Activated CD4-positive, alpha-beta T cell treated with anti-CD3 and anti-CD28 coated beads, Interleukin-2, amount 10 ng/mL, durations not matched to agents 24 days and 14 days (primary cell): ENCODE measurements at regions not wholly inside any gene's neighbourhood (a gene's known extent, or its start where the extent isn't known, plus 50 kb on each side); places are given as distances from the start of the nearest gene placed in this dataset.

Experiments used
- DNase-seq: peaks from one replicate; pipeline ENCODE4 v3.0.0; 2022
- H3K27ac Mint-ChIP-seq: one replicate; pipeline ENCODE4 v1.8.0; 2022; ENCODE audit warnings: mild to moderate bottlenecking, mixed read lengths
- H3K27me3 Mint-ChIP-seq: one replicate; pipeline ENCODE4 v1.8.0; 2022; ENCODE audit warnings: mixed read lengths
- H3K36me3 Mint-ChIP-seq: one replicate; pipeline ENCODE4 v1.8.0; 2022; ENCODE audit warnings: low read depth, mild to moderate bottlenecking, mixed read lengths
- H3K4me1 Mint-ChIP-seq: one replicate; pipeline ENCODE4 v1.8.0; 2021; ENCODE audit warnings: mixed read lengths
- H3K4me3 Mint-ChIP-seq: one replicate; pipeline ENCODE4 v1.8.0; 2022; ENCODE audit warnings: mild to moderate bottlenecking, moderate library complexity, mixed read lengths
- H3K9me3 Mint-ChIP-seq: one replicate; pipeline ENCODE4 v1.8.0; 2021; ENCODE audit warnings: mixed read lengths
- intact Hi-C: fragments of 100-400 bp; cut with micrococcal nuclease; formaldehyde crosslinking; loops from one replicate; pipeline ENCODE4 v1.15.1; 2023

- H3K36me3 Mint-ChIP-seq, result no peaks in the 10 kb centered on the region
- no peak for DNase-seq
- no peaks in the 10 kb centered on the region for H3K4me1 Mint-ChIP-seq
- no peaks in the 10 kb centered on the region for H3K27me3 Mint-ChIP-seq
- no peaks in the 10 kb centered on the region for H3K9me3 Mint-ChIP-seq
- no peak overlapping the region for H3K4me3 Mint-ChIP-seq
- intact Hi-C loops, result no loop called here
- no peak overlapping the region for H3K27ac Mint-ChIP-seq
Observed at GRCh38 chr4:107153228-107153627, 117.1 kb upstream of the DKK2 start.

- no peak for DNase-seq
- intact Hi-C loops, result no loop called here
- no peak overlapping the region for H3K4me3 Mint-ChIP-seq
- no peaks in the 10 kb centered on the region for H3K27me3 Mint-ChIP-seq
- no peaks in the 10 kb centered on the region for H3K4me1 Mint-ChIP-seq
- no peaks in the 10 kb centered on the region for H3K36me3 Mint-ChIP-seq
- no peak overlapping the region for H3K27ac Mint-ChIP-seq
- no peaks in the 10 kb centered on the region for H3K9me3 Mint-ChIP-seq
Observed at GRCh38 chr4:107151173-107151572, 115.1 kb upstream of the DKK2 start.

GRCh38 chr4:107148904-107149303 is 112.8 kb upstream of the DKK2 start:
- Mint-ChIP-seq H3K4me3 (no peak overlapping the region), H3K4me1 (no peaks in the 10 kb centered on the region), H3K9me3 (no peaks in the 10 kb centered on the region), H3K27me3 (no peaks in the 10 kb centered on the region), H3K36me3 (no peaks in the 10 kb centered on the region), H3K27ac (no peak overlapping the region)
- no peak for DNase-seq
- intact Hi-C loops, result no loop called here

- no peak overlapping the region for H3K4me3 Mint-ChIP-seq
- no peak overlapping the region for H3K27ac Mint-ChIP-seq
- H3K36me3 Mint-ChIP-seq, result no peaks in the 10 kb centered on the region
Observed at GRCh38 chr4:107147873-107148272, 111.8 kb upstream of the DKK2 start.

DNA sequence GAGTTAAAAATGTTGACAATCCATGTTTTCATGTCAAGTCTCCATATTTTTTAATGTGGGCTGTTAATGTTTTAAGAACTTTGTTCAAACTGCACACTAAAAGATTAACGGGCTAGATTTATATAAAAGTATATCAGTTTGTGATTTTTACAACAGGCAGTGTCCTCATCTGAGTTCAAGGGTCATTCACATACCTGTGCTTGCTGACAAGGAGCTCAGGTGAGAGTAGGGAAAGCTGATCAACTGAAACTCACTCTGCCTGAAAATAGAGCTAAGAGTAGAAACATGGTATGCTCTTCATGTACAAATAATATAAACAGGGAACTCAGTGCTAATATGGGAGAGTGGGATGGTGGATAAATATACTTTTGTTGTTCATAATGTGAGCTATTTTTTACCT is 102.3 kb upstream of the DKK2 start:
- DNase-seq, result no peak
- Mint-ChIP-seq H3K36me3 (no peaks in the 10 kb centered on the region), H3K4me3 (no peak overlapping the region), H3K9me3 (no peaks in the 10 kb centered on the region), H3K4me1 (no peaks in the 10 kb centered on the region), H3K27me3 (no peaks in the 10 kb centered on the region), H3K27ac (no peak overlapping the region)
- intact Hi-C loops, result no loop called here

More at GRCh38 chr4:107147873-107148272, 111.8 kb upstream of the DKK2 start:
- no peaks in the 10 kb centered on the region for H3K9me3 Mint-ChIP-seq
- H3K27me3 Mint-ChIP-seq, result no peaks in the 10 kb centered on the region
- H3K4me1 Mint-ChIP-seq, result no peaks in the 10 kb centered on the region
- intact Hi-C loops, result no loop called here
- DNase-seq, result no peak

DNA sequence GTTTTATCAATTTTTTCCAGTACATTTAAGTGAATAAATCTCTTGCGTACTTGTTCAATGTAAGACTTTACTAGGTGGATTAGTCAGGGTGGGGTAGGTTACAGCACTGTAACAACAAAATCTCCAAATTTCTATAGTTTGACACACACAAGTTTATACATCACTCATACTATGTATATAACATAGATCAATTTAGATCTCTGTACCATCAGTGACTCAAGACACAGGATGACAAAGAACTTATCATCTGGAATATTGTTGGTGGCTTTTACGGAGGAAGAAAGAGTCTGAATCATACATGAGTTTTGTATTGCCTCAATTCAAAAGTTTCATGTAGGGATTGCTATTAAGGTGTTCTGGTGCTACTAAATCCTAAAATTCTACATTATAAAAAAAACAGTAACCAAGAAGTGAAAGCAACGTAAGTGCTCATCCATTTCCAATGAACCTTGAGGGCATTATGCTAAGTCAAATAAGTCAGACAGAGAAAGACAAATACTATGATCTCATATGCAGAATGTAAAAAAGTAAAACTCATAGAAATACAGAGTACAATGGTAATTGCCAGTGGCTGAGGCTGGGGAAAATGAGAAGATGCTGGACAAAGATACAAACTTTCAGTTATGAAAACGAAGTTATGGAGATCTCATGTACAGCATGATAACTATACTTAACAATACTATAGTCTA is 98.0 kb upstream of the DKK2 start:
- no peak for DNase-seq
- H3K4me3 Mint-ChIP-seq, result no peak overlapping the region
- H3K4me1 Mint-ChIP-seq, result no peaks in the 10 kb centered on the region
- H3K27me3 Mint-ChIP-seq, result no peaks in the 10 kb centered on the region
- H3K36me3 Mint-ChIP-seq, result no peaks in the 10 kb centered on the region
- H3K9me3 Mint-ChIP-seq, result no peaks in the 10 kb centered on the region
- intact Hi-C loops, result no loop called here
- no peak overlapping the region for H3K27ac Mint-ChIP-seq

DNA sequence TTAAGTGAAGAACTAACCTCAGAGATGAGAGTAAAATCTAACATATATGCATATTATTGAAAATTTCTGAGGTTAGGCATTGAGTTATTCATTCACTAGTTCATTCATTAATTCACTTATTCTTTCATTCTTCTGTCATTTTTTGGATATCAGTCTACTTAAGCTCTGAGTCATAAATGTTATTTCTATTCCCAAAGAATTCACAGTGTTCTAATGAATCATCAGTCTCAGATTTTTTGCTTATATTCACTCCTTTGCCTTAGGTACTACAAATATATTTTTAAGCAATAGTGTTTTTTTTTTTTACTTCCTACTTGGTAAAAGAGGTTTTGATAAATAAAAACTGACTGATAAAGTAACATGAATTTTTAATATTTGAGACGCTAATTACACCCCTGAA is 95.2 kb upstream of the DKK2 start:
- H3K36me3 Mint-ChIP-seq, result no peaks in the 10 kb centered on the region
- H3K9me3 Mint-ChIP-seq, result no peaks in the 10 kb centered on the region
- no peaks in the 10 kb centered on the region for H3K27me3 Mint-ChIP-seq
- no peak for DNase-seq
- no peaks in the 10 kb centered on the region for H3K4me1 Mint-ChIP-seq
- intact Hi-C loops, result no loop called here
- H3K27ac Mint-ChIP-seq, result no peak overlapping the region
- H3K4me3 Mint-ChIP-seq, result no peak overlapping the region

DNA sequence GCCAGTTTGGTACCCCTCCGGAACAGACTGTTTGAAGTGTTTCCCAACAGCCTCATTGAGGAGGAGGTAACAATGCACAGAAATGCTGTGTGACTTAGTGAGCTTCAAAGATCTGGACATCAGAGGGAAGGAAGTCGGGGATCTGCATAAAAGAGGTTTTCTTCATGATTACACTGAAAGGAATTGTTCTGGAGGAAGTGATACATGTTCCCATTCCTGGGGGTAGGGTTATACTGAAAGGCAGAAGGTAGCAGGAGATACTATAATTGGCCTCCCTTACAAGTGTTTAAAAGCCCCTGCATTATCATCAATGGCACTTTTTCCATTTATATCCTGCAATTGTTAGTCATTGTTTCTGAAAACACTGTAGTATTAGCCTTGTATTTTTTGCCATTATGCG is 94.0 kb upstream of the DKK2 start:
- intact Hi-C loops, result no loop called here
- Mint-ChIP-seq H3K36me3 (no peaks in the 10 kb centered on the region), H3K4me1 (no peaks in the 10 kb centered on the region), H3K9me3 (no peaks in the 10 kb centered on the region), H3K4me3 (no peak overlapping the region), H3K27ac (no peak overlapping the region), H3K27me3 (no peaks in the 10 kb centered on the region)
- no peak for DNase-seq

- H3K36me3 Mint-ChIP-seq, result no peaks in the 10 kb centered on the region
- H3K27me3 Mint-ChIP-seq, result no peaks in the 10 kb centered on the region
- H3K27ac Mint-ChIP-seq, result no peak overlapping the region
- no peak for DNase-seq
- no peak overlapping the region for H3K4me3 Mint-ChIP-seq
- H3K4me1 Mint-ChIP-seq, result no peaks in the 10 kb centered on the region
- intact Hi-C loops, result no loop called here
- H3K9me3 Mint-ChIP-seq, result no peaks in the 10 kb centered on the region
Observed at GRCh38 chr4:107129611-107130010, 93.5 kb upstream of the DKK2 start.

DNA sequence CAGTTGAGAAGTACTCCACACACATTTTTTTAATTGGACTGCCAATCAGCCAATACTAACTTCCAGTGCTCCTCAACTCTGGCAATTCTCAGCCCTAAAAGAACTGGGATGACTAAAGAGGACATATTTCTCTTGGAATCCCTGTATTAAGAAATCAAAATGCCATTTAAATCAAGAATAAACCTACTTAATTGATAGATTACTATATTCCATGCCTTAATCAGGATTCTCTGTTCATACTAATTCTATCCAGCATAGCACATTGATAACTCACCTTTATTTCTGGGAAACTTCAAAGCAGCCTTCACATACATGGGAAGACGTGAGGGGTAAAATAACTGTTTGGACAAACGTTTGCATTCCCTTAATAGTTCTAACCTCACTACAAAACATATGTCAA is 93.0 kb upstream of the DKK2 start:
- no peak for DNase-seq
- no peak overlapping the region for H3K27ac Mint-ChIP-seq
- intact Hi-C loops, result no loop called here
- H3K9me3 Mint-ChIP-seq, result no peaks in the 10 kb centered on the region
- H3K4me1 Mint-ChIP-seq, result no peaks in the 10 kb centered on the region
- no peak overlapping the region for H3K4me3 Mint-ChIP-seq
- no peaks in the 10 kb centered on the region for H3K36me3 Mint-ChIP-seq
- no peaks in the 10 kb centered on the region for H3K27me3 Mint-ChIP-seq

DNA sequence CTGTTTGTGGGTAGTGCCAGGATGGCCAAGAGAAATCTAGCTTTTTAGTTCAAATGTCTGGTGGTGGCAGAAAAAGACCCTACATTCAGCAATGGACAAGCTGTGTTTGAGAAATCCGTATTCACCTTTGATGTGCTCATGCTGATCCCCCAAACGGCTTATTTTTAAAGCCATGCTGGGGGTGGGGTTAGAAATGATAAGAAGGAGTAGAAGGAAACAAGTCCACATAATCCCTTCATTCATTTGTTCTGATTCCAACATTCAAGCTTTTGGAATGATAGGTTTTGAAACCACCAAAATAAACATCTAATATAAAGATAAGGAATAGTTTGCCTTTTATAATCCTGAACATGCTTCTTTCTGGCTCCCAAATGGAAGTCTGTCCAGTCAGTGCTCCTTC is 92.0 kb upstream of the DKK2 start:
- no peak overlapping the region for H3K27ac Mint-ChIP-seq
- intact Hi-C loops, result no loop called here
- no peaks in the 10 kb centered on the region for H3K4me1 Mint-ChIP-seq
- no peaks in the 10 kb centered on the region for H3K27me3 Mint-ChIP-seq
- H3K36me3 Mint-ChIP-seq, result no peaks in the 10 kb centered on the region
- no peak overlapping the region for H3K4me3 Mint-ChIP-seq
- no peak for DNase-seq
- H3K9me3 Mint-ChIP-seq, result no peaks in the 10 kb centered on the region

GRCh38 chr4:107125496-107125895 is 89.4 kb upstream of the DKK2 start:
- intact Hi-C loops, result no loop called here
- no peaks in the 10 kb centered on the region for H3K4me1 Mint-ChIP-seq
- no peaks in the 10 kb centered on the region for H3K9me3 Mint-ChIP-seq

DNA sequence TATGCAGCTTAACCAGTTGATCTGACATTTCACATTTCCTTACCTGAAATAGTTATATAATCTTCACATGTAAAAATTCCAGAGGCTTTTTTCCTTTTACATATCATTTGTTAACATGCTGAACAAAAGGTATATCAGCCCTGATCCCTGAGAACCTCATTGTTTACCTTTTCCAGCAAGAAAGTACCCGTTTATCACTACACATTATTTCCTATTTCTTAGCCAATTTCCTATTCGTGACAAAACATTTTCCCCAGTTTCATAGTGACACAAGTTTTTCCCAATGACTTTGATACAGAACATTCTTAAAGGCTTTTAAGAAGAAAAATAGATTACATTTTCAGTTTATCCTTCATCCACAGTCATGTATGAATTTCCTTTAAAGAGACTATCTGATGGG is 86.6 kb upstream of the DKK2 start:
- H3K27me3 Mint-ChIP-seq, result no peaks in the 10 kb centered on the region
- no peaks in the 10 kb centered on the region for H3K4me1 Mint-ChIP-seq
- intact Hi-C loops, result no loop called here
- DNase-seq, result no peak
- H3K4me3 Mint-ChIP-seq, result no peak overlapping the region
- H3K9me3 Mint-ChIP-seq, result no peaks in the 10 kb centered on the region
- no peaks in the 10 kb centered on the region for H3K36me3 Mint-ChIP-seq
- H3K27ac Mint-ChIP-seq, result no peak overlapping the region

More at GRCh38 chr4:107125496-107125895, 89.4 kb upstream of the DKK2 start:
- Mint-ChIP-seq H3K36me3 (no peaks in the 10 kb centered on the region), H3K27ac (no peak overlapping the region), H3K4me3 (no peak overlapping the region), H3K27me3 (no peaks in the 10 kb centered on the region)
- no peak for DNase-seq

DNA sequence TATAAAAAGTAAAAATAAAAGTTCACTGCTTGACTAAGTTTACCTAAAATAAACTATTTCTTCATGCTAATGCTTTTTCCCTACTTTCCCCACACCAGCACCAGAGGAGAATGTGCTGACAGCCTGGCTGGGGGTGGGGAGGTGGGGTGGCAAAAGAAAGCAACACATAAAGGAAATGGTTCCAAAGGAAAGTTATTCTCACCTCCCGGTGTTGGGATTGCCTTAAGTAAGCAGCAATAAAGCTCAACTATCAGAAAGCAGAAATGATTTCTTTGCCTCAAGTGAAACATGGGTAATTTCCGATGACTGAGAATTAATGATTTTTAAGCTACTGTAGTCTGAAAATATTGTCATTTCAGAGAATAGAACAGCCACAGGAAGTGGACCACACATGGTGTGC is 84.5 kb upstream of the DKK2 start:
- no peaks in the 10 kb centered on the region for H3K9me3 Mint-ChIP-seq
- no peak overlapping the region for H3K27ac Mint-ChIP-seq
- H3K27me3 Mint-ChIP-seq, result no peaks in the 10 kb centered on the region
- DNase-seq, result no peak
- H3K4me1 Mint-ChIP-seq, result no peaks in the 10 kb centered on the region
- no peak overlapping the region for H3K4me3 Mint-ChIP-seq
- H3K36me3 Mint-ChIP-seq, result no peaks in the 10 kb centered on the region
- intact Hi-C loops, result no loop called here

GRCh38 chr4:107117726-107118125 is 81.6 kb upstream of the DKK2 start:
- no peak overlapping the region for H3K27ac Mint-ChIP-seq
- no peak overlapping the region for H3K4me3 Mint-ChIP-seq
- DNase-seq, result no peak
- intact Hi-C loops, result no loop called here
- no peaks in the 10 kb centered on the region for H3K27me3 Mint-ChIP-seq
- no peaks in the 10 kb centered on the region for H3K9me3 Mint-ChIP-seq
- no peaks in the 10 kb centered on the region for H3K4me1 Mint-ChIP-seq
- H3K36me3 Mint-ChIP-seq, result no peaks in the 10 kb centered on the region
